Gastrocnemius medialis (tissue), 4 donors: ENCODE measurements at regions not wholly inside any gene's neighbourhood (a gene's known extent, or its start where the extent isn't known, plus 50 kb on each side); places are given as distances from the start of the nearest gene placed in this dataset.

Experiments used
- ATAC-seq, 2 donors: fragments of 150-250 bp; one replicate each; pipeline ENCODE4 v1.9.1; 2016
- DNase-seq, 2 donors: peaks; one replicate each; pipeline ENCODE4 v3.0.0-alpha.2; 2019
- H3K27ac ChIP-seq, 4 donors: fragments of 200-600 bp; sonication (generic); 1 replicate in 1 of 4; 2 replicates in 3 of 4; pipeline ENCODE4 v1.5.1; 2016 to 2018; ENCODE audit warnings: mild to moderate bottlenecking in 2 of 4, moderate library complexity in 1 of 4
- H3K27me3 ChIP-seq, 3 donors: fragments of 200-600 bp; sonication (generic) in 2 of 3; 1 replicate in 1 of 3; 2 replicates in 2 of 3; pipeline versions ENCODE4 v1.5.1 to v1.6.0; 2016 to 2019; ENCODE audit warnings: mild to moderate bottlenecking in 1 of 3, moderate library complexity in 1 of 3
- H3K36me3 ChIP-seq, 2 donors: fragments of 200-600 bp; sonication (generic) in 1 of 2; one replicate each; pipeline ENCODE4 v1.5.1; 2017 to 2018
- H3K4me1 ChIP-seq, 2 donors: fragments of 200-600 bp; sonication (generic) in 1 of 2; one replicate each; pipeline ENCODE4 v1.5.1; 2016 to 2017; ENCODE audit warnings: mild to moderate bottlenecking in 2 of 2
- H3K4me3 ChIP-seq, 4 donors: fragments of 200-600 bp; sonication (generic) in 3 of 4; 1 replicate in 1 of 4; 2 replicates in 3 of 4; pipeline ENCODE4 v1.5.1; 2016 to 2019; ENCODE audit warnings: mild to moderate bottlenecking in 2 of 4
- H3K9me3 ChIP-seq, 3 donors: fragments of 200-600 bp; sonication (generic) in 2 of 3; 1 replicate in 1 of 3; 2 replicates in 2 of 3; pipeline ENCODE4 v1.5.1; 2016 to 2019
- POLR2A ChIP-seq, 2 donors: fragments of 450-650 bp; IDR thresholded peaks; one replicate each; pipeline ENCODE4 v1.6.1; 2017; ENCODE audit warnings: antibody characterized with exemption in 2 of 2, mild to moderate bottlenecking in 2 of 2, moderate library complexity in 2 of 2
- in situ Hi-C, 4 donors: fragments of 200-750 bp; cut with MboI; loops; one replicate each; pipeline versions ENCODE4 v1.15.0 to v1.8.0; 2017; ENCODE audit warnings: low sequenced_read_pairs in 4 of 4
- intact Hi-C: fragments of 100-400 bp; cut with DNase I; formaldehyde crosslinking; loops from one replicate; pipeline ENCODE4 v1.15.1; 2023; ENCODE audit warnings: low total_unique reads
- TF ChIP-seq, protein P1 (sequence below), 5 experiments: fragments of 450-650 bp in 3 of 5; fragments of 200-600 bp in 2 of 5; sonication (generic) in 2 of 5; IDR thresholded peaks in 4 of 5; conservative IDR thresholded peaks in 1 of 5; 1 replicate in 4 of 5; 2 replicates in 1 of 5; pipeline ENCODE4 v1.5.1; 2016 to 2019; ENCODE audit warnings: antibody characterized with exemption in 5 of 5, mild to moderate bottlenecking in 3 of 5, moderate library complexity in 3 of 5

DNA sequence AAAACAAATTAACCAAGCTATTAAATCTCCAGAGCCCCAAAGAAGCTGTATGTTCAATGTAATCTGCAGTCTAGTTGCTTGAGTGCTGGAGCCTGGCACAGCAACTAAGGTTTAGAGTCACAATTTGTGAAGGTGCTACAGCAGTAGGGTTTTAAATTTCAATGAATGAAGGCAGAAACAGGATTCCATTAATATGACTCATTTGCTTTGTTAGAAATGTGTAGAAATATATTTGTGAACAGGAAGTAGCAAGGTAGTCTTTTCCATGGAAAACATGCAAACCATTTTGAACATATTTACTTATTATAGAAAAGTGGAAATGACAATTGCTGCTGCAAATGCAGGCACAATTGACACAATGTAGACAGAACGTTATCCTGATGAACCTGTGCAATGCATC is 149.0 kb upstream of the STEAP4 start:
- TF ChIP-seq, protein P1, sequence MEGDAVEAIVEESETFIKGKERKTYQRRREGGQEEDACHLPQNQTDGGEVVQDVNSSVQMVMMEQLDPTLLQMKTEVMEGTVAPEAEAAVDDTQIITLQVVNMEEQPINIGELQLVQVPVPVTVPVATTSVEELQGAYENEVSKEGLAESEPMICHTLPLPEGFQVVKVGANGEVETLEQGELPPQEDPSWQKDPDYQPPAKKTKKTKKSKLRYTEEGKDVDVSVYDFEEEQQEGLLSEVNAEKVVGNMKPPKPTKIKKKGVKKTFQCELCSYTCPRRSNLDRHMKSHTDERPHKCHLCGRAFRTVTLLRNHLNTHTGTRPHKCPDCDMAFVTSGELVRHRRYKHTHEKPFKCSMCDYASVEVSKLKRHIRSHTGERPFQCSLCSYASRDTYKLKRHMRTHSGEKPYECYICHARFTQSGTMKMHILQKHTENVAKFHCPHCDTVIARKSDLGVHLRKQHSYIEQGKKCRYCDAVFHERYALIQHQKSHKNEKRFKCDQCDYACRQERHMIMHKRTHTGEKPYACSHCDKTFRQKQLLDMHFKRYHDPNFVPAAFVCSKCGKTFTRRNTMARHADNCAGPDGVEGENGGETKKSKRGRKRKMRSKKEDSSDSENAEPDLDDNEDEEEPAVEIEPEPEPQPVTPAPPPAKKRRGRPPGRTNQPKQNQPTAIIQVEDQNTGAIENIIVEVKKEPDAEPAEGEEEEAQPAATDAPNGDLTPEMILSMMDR (IDR thresholded peaks at IDR 0.05 in 4 of 5, conservative IDR thresholded peaks at IDR 0.05 in 1 of 5): no peak
- TF ChIP-seq POLR2A (IDR thresholded peaks at IDR 0.05): no peak
- in situ Hi-C loops: no loop called here
- DNase-seq (no peak), ATAC-seq (no peak)
- Histone ChIP-seq H3K27me3 (no peaks in the 10 kb centered on the region), H3K4me1 (no peaks in the 10 kb centered on the region), H3K27ac (no peak overlapping the region), H3K9me3 (no peaks in the 10 kb centered on the region), H3K4me3 (no peak overlapping the region), H3K36me3 (no peaks in the 10 kb centered on the region)
- intact Hi-C loops: no loop called here

DNA sequence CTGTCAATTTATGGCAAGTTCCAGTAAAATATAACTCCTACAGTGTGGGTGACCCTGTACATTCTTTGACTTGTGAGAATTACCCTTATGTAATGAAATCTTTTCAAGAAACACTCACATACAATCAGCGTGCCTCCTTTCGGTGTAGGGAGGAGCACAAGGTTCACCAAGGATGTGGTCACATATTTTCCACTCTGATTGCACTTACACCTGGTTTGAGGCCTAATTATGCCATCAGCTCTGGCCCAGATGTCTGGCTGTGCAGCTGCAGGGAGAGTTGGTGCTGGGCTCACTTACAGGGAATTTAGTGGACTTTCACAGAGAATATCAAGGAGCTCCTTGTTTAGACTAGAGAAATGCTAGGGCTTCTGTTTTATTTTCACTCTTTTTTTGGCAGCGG is 146.0 kb upstream of the STEAP4 start:
- intact Hi-C loops: no loop called here
- in situ Hi-C loops: no loop called here

DNA sequence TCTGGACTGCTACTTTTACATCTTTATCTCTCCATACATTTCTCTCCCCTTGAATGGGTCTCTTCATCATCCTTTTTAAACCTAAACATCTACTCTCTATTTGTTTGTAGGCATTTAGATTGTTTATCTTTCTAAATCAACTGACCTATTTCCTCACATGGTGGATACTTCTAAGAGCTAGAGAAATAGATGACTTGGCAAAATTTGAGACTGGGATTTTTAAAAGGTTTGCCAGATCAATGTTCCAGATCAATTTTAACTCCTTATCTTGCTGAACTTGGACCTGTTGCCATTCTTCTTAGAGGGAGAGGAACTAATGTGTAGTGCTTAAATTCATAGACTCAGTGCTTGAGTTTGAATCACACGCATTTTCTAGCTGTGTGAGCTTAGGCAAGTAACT is 144.2 kb upstream of the STEAP4 start:
- no peaks in the 10 kb centered on the region for H3K4me1 ChIP-seq
- no peaks in the 10 kb centered on the region for H3K36me3 ChIP-seq
- TF ChIP-seq, protein P1 (IDR thresholded peaks at IDR 0.05 in 4 of 5, conservative IDR thresholded peaks at IDR 0.05 in 1 of 5): no peak
- no peak for TF ChIP-seq POLR2A (IDR thresholded peaks at IDR 0.05)
- in situ Hi-C loops (no loop called here), intact Hi-C loops (no loop called here)
- no peak overlapping the region for H3K4me3 ChIP-seq
- no peak overlapping the region for H3K27ac ChIP-seq
- H3K27me3 ChIP-seq: no peaks in the 10 kb centered on the region
- H3K9me3 ChIP-seq: no peaks in the 10 kb centered on the region
- no peak for ATAC-seq
- no peak for DNase-seq

More for the DNA sequence above, 146.0 kb upstream of the STEAP4 start:
- H3K9me3 ChIP-seq: no peaks in the 10 kb centered on the region
- no peak overlapping the region for H3K27ac ChIP-seq
- TF ChIP-seq, protein P1 (IDR thresholded peaks at IDR 0.05 in 4 of 5, conservative IDR thresholded peaks at IDR 0.05 in 1 of 5): no peak
- TF ChIP-seq POLR2A (IDR thresholded peaks at IDR 0.05): no peak
- no peak for ATAC-seq
- no peaks in the 10 kb centered on the region for H3K27me3 ChIP-seq
- H3K4me3 ChIP-seq: no peak overlapping the region
- DNase-seq: no peak
- no peaks in the 10 kb centered on the region for H3K4me1 ChIP-seq
- H3K36me3 ChIP-seq: no peaks in the 10 kb centered on the region

DNA sequence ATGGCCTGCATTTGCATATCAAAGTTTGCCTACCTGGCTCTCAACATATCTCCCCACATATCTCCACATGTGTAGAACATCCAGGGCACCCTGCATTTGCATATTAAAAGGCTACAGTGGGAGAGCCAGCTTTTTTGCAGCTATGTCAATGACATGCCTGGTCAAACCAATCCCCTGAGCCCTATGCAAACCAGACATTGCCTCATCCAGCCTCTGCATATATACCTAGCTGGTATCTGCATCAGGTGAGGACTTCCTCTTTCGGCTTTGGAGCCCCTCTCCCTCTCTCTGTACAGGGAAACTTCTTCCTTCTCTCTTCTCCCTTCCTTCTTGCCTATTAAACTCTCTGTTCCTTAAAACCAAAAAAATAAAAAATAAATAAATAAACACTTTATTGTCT is 142.7 kb upstream of the STEAP4 start:
- intact Hi-C loops: no loop called here
- H3K27ac ChIP-seq: no peak overlapping the region
- TF ChIP-seq, protein P1 (IDR thresholded peaks at IDR 0.05 in 4 of 5, conservative IDR thresholded peaks at IDR 0.05 in 1 of 5): no peak
- no peak for TF ChIP-seq POLR2A (IDR thresholded peaks at IDR 0.05)
- no peaks in the 10 kb centered on the region for H3K36me3 ChIP-seq
- no peak for DNase-seq
- ATAC-seq: no peak
- no peaks in the 10 kb centered on the region for H3K27me3 ChIP-seq
- in situ Hi-C loops: no loop called here
- no peaks in the 10 kb centered on the region for H3K4me1 ChIP-seq
- no peak overlapping the region for H3K4me3 ChIP-seq
- H3K9me3 ChIP-seq: no peaks in the 10 kb centered on the region

DNA sequence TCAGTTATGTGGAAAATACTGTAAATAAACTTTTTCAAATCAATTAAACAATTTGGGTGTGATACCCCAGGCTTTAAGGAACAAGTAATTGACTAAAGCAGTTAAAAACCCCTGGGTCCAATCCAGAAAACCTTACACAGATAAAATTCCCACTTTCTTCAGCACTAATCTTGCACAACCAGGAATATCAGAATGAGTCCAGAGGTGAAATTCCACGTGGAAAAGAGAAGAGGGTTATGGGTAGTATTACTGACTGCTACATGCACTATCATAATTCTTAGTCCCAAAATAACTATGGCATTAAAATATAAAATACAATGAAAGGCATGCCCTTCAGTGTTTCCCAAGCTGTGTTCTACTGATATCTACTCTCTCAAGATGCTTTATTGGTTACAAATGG is 135.7 kb upstream of the STEAP4 start:
- H3K4me3 ChIP-seq: no peak overlapping the region
- no peaks in the 10 kb centered on the region for H3K9me3 ChIP-seq
- no peak overlapping the region for H3K27ac ChIP-seq
- no peaks in the 10 kb centered on the region for H3K36me3 ChIP-seq
- TF ChIP-seq, protein P1 (IDR thresholded peaks at IDR 0.05 in 4 of 5, conservative IDR thresholded peaks at IDR 0.05 in 1 of 5): no peak
- TF ChIP-seq POLR2A (IDR thresholded peaks at IDR 0.05): no peak
- intact Hi-C loops: no loop called here
- DNase-seq (no peak), ATAC-seq (no peak)
- in situ Hi-C loops: no loop called here
- no peaks in the 10 kb centered on the region for H3K27me3 ChIP-seq
- H3K4me1 ChIP-seq: no peaks in the 10 kb centered on the region
